HG02870 (cell line): ENCODE measurements at regions not wholly inside any gene's neighbourhood (a gene's known extent, or its start where the extent isn't known, plus 50 kb on each side); places are given as distances from the start of the nearest gene placed in this dataset.
"Not testable (repeated sequence)": the region's sequence is repeated elsewhere in the genome, so short reads cannot be mapped to it uniquely, and the experiment has no call there.

Experiments
- ATAC-seq: cut with Tn5 transposase; IDR thresholded peaks from one replicate; pipeline ENCODE4 v1.9.1; 2021; ENCODE audit warnings: mild to moderate bottlenecking, moderate library complexity; ENCODE audit not compliant: unreplicated experiment

- no peak for ATAC-seq
These were observed 127.2 kb downstream of the UTP18 start for GRCh38 chr17:51387582-51387981.

- ATAC-seq, result no peak
These were observed 127.6 kb downstream of the UTP18 start for GRCh38 chr17:51387986-51388385.

DNA sequence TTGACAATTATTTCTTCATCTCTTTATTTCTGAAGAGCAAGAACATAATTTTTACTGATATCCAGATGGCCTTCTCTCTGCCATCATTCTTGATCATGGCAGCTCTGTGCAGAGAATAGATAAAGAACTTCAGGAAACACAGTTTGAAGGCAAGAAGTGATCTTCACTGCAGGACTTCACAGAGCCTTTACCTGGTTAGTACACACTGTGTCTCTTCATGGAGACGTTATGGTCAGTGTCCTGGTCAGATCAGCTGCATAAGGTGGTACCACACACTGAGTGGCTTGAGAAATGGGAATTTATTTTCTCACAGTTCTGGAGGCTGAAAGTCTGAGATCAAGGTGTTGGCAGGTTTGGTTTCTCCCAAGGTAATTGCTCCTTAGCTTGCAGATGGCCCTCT lies 129.5 kb downstream of the UTP18 start:
- ATAC-seq, result no peak

GRCh38 chr17:51391982-51392654 lies 131.8 kb downstream of the UTP18 start:
- ATAC-seq, result no peak

DNA sequence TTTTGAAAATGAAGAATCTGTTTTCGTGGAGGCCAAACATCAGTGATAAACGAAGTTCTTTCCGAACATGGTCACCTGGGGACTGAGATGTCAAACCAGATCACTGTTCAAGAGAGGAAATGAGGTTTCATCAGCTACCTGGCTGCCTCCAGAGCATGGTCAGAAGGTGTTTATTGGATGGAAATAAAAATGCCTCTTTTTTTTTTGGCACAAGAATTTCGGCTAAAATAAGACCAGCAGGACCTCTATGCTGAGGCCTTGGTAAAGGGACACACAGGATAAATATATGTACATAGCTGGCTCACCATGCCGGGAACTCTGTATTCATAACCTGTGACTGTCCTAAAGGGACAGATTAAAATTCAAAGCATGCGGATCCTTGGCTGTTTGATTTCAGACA lies 135.3 kb downstream of the UTP18 start:
- ATAC-seq, result no peak

DNA sequence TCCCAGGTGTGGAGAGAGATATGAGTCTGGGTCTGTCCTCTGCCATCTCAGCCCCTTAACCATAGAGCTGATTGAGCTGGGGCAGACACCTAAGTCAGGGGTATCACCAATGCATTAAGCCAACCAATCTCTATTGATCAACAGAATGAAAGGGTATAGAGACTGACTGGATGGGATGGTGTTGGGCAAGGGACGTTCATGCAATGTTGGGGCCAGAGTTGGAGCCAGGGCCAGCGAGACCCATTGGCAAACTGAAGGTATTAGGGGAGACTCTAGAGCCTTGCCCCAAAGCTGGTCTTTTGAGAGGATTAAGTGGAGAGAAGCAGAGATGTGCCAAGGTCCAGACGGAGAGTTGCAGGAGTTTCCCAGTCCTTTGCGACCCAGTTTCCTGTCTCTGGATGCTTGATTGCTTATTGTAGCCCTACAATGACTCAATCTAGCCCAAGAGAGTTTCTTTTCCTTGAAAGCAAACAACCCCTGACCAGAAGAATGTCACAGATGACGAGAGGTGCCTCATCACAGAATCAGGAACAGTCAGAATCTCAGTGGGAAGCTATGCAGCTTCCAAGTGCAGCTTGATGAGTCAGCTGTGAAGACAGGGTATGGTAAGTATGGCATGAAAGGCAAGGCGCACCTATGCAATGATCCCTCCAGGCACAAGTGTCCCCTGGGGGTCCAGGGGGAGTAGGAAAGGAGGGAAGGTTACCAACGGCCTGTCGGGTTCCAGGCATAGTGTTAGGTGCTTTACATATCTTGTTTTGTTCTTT lies 137.2 kb downstream of the UTP18 start:
- ATAC-seq, result no peak

DNA sequence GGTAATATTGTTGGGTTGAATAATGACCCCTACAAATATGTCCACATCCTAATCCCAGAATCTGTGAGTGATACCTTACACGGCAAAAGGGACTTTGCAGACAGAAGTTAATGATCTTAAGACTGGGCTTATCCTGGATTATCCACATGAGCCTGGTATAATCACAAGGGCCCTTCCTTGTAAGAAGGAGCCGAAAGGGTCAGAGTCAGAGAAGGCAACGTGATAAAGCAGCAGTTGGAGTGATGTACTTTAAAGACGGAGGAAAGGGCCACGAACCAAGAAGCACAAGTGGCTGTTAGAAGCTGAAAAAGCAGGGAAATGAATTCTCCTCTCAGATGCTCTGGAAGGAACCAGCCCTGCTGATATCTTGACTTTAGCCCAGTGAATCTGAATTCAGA lies 137.8 kb downstream of the UTP18 start:
- ATAC-seq, result no peak

GRCh38 chr17:51398687-51399086 lies 138.3 kb downstream of the UTP18 start:
- no peak for ATAC-seq

DNA sequence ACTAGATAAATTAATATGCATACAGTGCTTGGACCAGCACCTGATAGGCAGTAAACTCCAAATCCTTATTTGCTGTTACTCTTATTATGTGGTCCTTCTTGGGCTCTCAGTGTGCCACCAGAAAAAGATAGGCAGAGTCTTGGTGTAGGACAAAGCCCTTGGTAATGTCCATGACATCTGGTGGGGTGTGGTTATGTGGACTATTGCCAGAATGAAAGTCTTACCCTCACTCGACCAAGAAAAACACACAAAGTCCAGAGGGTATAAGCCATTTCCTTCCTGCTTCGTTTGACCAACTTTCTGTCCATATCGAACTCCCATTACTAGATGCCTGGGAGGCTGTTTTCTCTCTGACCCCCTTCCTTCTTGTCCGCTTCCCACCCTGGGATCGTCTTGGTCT lies 140.9 kb downstream of the UTP18 start:
- no peak for ATAC-seq

GRCh38 chr17:51402899-51403298 lies 142.6 kb downstream of the UTP18 start:
- no peak for ATAC-seq

- ATAC-seq, result no peak
These were observed 147.2 kb downstream of the UTP18 start for GRCh38 chr17:51407576-51407975.

DNA sequence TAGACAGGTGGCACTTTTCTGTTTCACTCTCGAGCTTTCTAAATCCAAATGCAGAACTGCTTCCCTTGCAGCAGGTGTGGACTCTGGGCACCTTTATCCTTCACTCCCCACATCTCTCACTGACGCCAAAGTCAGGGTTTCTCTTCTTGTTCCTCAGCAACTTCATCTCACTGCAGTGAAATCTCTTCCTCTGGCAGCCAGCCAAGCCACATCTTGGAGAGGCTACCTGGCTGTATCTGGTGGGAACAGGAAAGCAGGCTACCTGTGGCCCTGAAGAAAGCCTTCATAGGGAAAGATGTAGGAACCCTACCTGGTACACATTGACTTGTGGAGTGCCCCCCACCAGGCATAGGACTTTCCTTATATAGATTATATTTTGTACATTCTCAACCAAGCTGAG lies 159.1 kb downstream of the UTP18 start:
- ATAC-seq, result no peak

GRCh38 chr17:51421525-51421924 lies 161.2 kb downstream of the UTP18 start:
- ATAC-seq, result no peak

GRCh38 chr17:51422634-51423033 lies 162.3 kb downstream of the UTP18 start:
- no peak for ATAC-seq

GRCh38 chr17:51423421-51424160 lies 163.2 kb downstream of the UTP18 start:
- ATAC-seq, result no peak

GRCh38 chr17:51425773-51426172 lies 165.4 kb downstream of the UTP18 start:
- no peak for ATAC-seq

GRCh38 chr17:51427323-51427811 lies 167.0 kb downstream of the UTP18 start:
- no peak for ATAC-seq

GRCh38 chr17:51427856-51428255 lies 167.5 kb downstream of the UTP18 start:
- ATAC-seq, result peak; percentile 76

- ATAC-seq, result no peak
These were observed 168.5 kb downstream of the UTP18 start for GRCh38 chr17:51428668-51429495.

DNA sequence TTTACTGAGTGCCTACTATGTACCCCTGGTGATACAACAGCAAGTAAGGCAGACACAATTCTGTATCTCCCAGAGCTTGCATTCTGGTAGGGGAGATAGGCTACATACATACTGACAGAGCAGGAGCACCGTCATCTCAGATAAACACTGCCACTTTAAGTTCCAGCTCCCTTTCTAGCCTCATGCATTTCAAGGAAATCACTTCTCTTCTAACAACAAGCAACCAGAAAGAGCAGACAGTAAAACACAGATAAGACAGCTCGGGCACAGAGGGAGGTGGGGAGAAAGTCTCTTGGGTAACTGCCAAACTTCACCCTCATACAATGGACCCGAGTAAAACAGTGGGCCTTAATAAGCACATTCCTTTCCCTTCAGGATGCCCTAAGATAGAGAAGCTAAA lies 169.6 kb downstream of the UTP18 start:
- ATAC-seq, result not testable (repeated sequence)

GRCh38 chr17:51430591-51430990 lies 170.2 kb downstream of the UTP18 start:
- ATAC-seq, result no peak
